NCI-H2107 treated with DMSO at 0.1 percent for 48 hours (cell line): ENCODE measurements at regions not wholly inside any gene's neighbourhood (a gene's known extent, or its start where the extent isn't known, plus 50 kb on each side); places are given as distances from the start of the nearest gene placed in this dataset.

Experiments
- DNase-seq: peaks from one replicate; lab custom pipeline; 2025; ENCODE audit not compliant: unreplicated experiment; lab: John Stamatoyannopoulos, UW

- no peak for DNase-seq
Observed at GRCh38 chr14:104339829-104340228, 201.4 kb downstream of the KIF26A start.

GRCh38 chr14:104341532-104342434 lies 203.4 kb downstream of the KIF26A start:
- DNase-seq: no peak

- no peak for DNase-seq
Observed at GRCh38 chr14:104342435-104343293, 204.3 kb downstream of the KIF26A start.

- DNase-seq: no peak
Observed at GRCh38 chr14:104343294-104343625, 204.9 kb downstream of the KIF26A start.

- DNase-seq: no peak
Observed at GRCh38 chr14:104343690-104344640, 205.6 kb downstream of the KIF26A start.

- DNase-seq: no peak
Observed at GRCh38 chr14:104344818-104345620, 206.6 kb downstream of the KIF26A start.

GRCh38 chr14:104345621-104346462 lies 207.5 kb downstream of the KIF26A start:
- no peak for DNase-seq

GRCh38 chr14:104346608-104347007 lies 208.2 kb downstream of the KIF26A start:
- no peak for DNase-seq

- no peak for DNase-seq
Observed at GRCh38 chr14:104348741-104349140, 210.4 kb downstream of the KIF26A start.

GRCh38 chr14:104349950-104350349 lies 211.6 kb downstream of the KIF26A start:
- no peak for DNase-seq

GRCh38 chr14:104350463-104351185 lies 212.2 kb downstream of the KIF26A start:
- DNase-seq: no peak

GRCh38 chr14:104351849-104352492 lies 213.6 kb downstream of the KIF26A start:
- no peak for DNase-seq

- no peak for DNase-seq
Observed at GRCh38 chr14:104352493-104353220, 214.3 kb downstream of the KIF26A start.

GRCh38 chr14:104353221-104353920 lies 215.0 kb downstream of the KIF26A start:
- no peak for DNase-seq

- DNase-seq: no peak
Observed at GRCh38 chr14:104353921-104354701, 215.7 kb downstream of the KIF26A start.
